Fibroblast of pulmonary artery (primary cell): ENCODE measurements at regions not wholly inside any gene's neighbourhood (a gene's known extent, or its start where the extent isn't known, plus 50 kb on each side); places are given as distances from the start of the nearest gene placed in this dataset.

Experiments
- DNase-seq: peaks from one replicate; pipeline ENCODE4 v3.0.0-alpha.2; 2010; ENCODE audit warnings: low read depth
- H3K4me3 ChIP-seq: replicated peaks from 2 replicates; pipeline ENCODE4 v1.5.1; 2011; ENCODE audit warnings: low read depth, mild to moderate bottlenecking, control low read depth, low read length, moderate library complexity
- TF ChIP-seq, protein P1 (sequence below): IDR thresholded peaks from 2 replicates; pipeline ENCODE4 v1.5.1; 2011; ENCODE audit warnings: mild to moderate bottlenecking, control low read depth, low read length, inconsistent platforms; ENCODE audit errors: missing control alignments

DNA sequence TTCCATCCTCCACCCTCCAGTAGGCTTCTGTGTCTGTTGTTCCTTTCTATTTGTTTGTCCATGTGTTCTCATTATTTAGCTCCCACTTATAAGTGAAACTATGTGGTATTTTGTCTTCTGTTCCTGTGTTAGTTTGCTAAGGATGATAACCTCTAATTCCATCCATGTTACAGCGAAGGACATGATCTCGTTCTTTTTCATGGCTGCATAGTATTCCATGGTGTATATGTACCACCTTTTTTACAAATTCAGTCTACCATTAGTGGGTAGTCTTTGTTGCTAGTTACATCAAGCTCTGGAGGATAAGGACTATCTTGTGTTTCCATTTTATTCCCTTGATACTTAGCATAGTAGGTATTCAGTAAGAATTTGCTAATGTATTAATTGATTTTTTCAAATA is 664.2 kb upstream of the FAT3 start:
- TF ChIP-seq, protein P1, sequence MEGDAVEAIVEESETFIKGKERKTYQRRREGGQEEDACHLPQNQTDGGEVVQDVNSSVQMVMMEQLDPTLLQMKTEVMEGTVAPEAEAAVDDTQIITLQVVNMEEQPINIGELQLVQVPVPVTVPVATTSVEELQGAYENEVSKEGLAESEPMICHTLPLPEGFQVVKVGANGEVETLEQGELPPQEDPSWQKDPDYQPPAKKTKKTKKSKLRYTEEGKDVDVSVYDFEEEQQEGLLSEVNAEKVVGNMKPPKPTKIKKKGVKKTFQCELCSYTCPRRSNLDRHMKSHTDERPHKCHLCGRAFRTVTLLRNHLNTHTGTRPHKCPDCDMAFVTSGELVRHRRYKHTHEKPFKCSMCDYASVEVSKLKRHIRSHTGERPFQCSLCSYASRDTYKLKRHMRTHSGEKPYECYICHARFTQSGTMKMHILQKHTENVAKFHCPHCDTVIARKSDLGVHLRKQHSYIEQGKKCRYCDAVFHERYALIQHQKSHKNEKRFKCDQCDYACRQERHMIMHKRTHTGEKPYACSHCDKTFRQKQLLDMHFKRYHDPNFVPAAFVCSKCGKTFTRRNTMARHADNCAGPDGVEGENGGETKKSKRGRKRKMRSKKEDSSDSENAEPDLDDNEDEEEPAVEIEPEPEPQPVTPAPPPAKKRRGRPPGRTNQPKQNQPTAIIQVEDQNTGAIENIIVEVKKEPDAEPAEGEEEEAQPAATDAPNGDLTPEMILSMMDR: no peak
- H3K4me3 ChIP-seq: no peak overlapping the region
- DNase-seq: no peak

DNA sequence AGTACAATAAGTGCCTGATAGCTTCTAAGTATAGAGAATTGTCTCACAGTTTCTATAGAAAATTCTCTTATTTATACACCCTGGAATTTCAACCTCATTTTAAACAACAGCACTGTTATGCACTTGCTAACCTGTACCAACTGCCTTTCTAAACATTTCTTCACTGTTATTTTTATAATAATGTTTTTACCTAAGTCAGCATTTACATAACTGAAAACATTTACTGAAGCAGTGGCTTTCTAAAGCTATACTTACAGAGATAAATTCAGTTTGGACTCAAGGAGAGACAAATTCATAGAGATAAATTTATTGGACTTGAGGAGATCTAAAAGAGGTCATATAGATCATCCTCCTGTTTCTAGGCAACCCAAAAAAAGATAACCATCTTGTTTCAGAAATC is 686.6 kb upstream of the FAT3 start:
- H3K4me3 ChIP-seq: no peak overlapping the region
- DNase-seq: no peak
- TF ChIP-seq, protein P1: no peak

DNA sequence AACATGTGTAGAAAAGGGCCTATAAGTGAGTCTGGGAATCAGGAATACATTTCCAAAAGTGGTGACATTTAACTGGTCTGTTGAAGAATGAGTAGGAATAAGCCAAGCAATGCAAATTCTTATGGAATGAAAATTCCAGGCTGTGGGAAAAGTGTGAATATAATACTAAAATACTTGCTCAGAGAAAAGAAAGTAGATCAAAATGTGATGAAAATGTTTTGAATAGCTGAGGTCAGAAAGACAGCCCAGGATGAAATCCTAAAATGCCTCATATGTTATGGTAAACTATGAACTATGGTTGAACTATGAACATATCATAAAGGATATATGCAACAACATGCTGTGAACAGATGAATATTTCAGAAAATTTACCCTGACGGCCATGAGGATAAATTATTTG is 688.3 kb upstream of the FAT3 start:
- no peak for DNase-seq
- TF ChIP-seq, protein P1: no peak
- no peak overlapping the region for H3K4me3 ChIP-seq

DNA sequence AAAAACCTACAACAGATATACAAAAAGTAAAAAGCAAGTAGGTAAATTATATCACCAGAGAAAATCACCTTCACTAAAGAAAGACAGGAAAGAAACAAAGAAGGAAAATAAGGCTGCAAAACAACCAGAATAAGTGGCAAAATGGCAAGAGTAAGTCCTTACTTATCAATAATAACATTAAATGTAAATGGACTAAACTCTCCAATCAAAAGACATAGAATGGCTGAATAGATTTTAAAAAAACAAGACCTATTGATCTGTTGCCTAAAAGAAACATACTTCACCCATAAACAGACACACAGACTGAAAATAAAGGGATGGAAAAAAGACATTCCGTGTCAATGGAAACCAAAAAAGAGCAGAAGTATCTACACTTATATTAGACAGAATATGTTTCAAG is 695.7 kb upstream of the FAT3 start:
- TF ChIP-seq, protein P1: no peak
- no peak for DNase-seq
- no peak overlapping the region for H3K4me3 ChIP-seq

DNA sequence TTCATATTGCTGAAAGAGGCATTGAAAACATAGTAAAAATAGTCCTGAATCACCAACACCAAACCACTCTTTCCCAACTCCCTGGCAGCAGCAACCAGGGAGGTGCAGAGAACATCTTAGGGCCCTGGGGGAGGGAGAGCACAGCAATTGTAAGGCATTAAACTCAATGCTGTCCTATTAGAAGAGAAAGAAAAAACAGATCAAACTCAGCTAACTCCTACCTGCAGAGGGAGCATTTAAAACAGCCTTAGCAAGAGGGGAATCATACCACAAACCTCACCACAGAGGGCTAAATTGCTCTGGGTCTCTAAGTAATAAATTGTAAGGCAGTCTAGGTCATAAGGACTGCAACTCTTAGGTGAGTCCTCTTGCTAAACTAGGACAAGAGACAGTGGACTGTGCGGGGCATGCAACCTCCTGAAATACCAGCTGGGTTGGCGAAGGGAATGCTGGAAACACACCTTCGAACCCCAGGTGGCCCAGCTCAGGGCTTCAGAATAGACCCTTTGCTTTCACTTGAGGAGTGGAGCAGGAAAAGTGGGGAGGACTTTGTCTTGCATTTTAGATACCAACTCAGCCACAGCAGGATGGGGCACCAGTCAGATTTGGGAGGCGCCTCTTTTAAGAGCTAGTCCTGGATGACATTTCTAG is 697.1 kb upstream of the FAT3 start:
- no peak overlapping the region for H3K4me3 ChIP-seq
- TF ChIP-seq, protein P1: no peak
- DNase-seq: no peak

DNA sequence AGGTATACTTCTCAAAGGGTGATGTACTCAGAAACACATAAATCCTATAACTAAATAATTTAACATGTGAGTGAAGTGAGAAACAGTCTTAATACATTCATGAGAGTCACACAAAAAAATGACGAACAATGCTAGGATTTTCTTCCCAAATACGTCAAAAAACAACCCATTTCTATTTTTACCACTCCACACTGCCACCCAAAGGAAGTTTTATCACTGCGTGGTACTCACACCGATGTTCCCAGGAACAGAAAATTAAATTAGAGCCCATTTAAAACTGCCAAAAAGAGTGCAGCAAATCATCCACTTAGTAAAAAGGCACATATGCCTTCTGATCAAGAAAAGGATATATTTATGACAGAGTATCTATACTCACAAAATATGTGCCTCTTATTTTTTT is 710.9 kb upstream of the FAT3 start:
- H3K4me3 ChIP-seq: no peak overlapping the region
- TF ChIP-seq, protein P1: no peak
- no peak for DNase-seq

DNA sequence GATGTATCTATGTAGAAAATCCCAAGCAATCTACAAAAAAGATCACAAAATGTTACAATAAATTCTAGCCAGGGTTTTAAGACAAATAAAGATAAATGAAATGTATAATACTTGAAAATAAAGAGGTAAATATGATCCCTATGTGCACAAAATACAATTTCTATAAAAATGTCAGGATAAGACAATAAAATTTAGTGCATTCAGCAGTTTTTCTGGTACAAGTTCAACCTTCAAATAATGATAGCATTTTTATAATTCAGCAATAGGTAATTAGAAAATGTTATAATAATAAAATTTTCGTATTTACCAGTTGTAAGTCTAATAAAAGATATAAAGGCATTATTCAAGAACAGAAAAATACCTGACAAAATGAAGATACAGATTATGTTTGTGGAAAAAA is 726.8 kb upstream of the FAT3 start:
- no peak overlapping the region for H3K4me3 ChIP-seq
- TF ChIP-seq, protein P1: no peak
- DNase-seq: no peak
